ENCODE measurements at regions not wholly inside any gene's neighbourhood (a gene's known extent, or its start where the extent isn't known, plus 50 kb on each side); places are given as distances from the start of the nearest gene placed in this dataset.
"Not testable (repeated sequence)": the region's sequence is repeated elsewhere in the genome, so short reads cannot be mapped to it uniquely, and the experiment has no call there.

GRCh38 chr3:156044634-156044975, 75.8 kb upstream of the KCNAB1 start:
- no peak for DNase-seq (ENCODE audit: low read depth)

- not testable (repeated sequence) for DNase-seq (ENCODE audit: low read depth)
These were observed 71.9 kb upstream of the KCNAB1 start for GRCh38 chr3:156048483-156048882.

- no peak for DNase-seq (ENCODE audit: low read depth)
These were observed 69.5 kb upstream of the KCNAB1 start for GRCh38 chr3:156050918-156051317.

- DNase-seq (ENCODE audit: low read depth) = no peak
These were observed 68.7 kb upstream of the KCNAB1 start for GRCh38 chr3:156051651-156052050.

GRCh38 chr3:156052115-156052514, 68.3 kb upstream of the KCNAB1 start:
- no peak for DNase-seq (ENCODE audit: low read depth)

- no peak for DNase-seq (ENCODE audit: low read depth)
These were observed 60.4 kb upstream of the KCNAB1 start for GRCh38 chr3:156059950-156060501.

GRCh38 chr3:156068151-156068550, 52.2 kb upstream of the KCNAB1 start:
- DNase-seq (ENCODE audit: low read depth) = not testable (repeated sequence)

GRCh38 chr3:156070028-156070427, 50.4 kb upstream of the KCNAB1 start:
- DNase-seq (ENCODE audit: low read depth) = no peak

Data from LHCN-M2 (cell line).